ENCODE measurements at regions not wholly inside any gene's neighbourhood (a gene's known extent, or its start where the extent isn't known, plus 50 kb on each side); places are given as distances from the start of the nearest gene placed in this dataset.

DNA sequence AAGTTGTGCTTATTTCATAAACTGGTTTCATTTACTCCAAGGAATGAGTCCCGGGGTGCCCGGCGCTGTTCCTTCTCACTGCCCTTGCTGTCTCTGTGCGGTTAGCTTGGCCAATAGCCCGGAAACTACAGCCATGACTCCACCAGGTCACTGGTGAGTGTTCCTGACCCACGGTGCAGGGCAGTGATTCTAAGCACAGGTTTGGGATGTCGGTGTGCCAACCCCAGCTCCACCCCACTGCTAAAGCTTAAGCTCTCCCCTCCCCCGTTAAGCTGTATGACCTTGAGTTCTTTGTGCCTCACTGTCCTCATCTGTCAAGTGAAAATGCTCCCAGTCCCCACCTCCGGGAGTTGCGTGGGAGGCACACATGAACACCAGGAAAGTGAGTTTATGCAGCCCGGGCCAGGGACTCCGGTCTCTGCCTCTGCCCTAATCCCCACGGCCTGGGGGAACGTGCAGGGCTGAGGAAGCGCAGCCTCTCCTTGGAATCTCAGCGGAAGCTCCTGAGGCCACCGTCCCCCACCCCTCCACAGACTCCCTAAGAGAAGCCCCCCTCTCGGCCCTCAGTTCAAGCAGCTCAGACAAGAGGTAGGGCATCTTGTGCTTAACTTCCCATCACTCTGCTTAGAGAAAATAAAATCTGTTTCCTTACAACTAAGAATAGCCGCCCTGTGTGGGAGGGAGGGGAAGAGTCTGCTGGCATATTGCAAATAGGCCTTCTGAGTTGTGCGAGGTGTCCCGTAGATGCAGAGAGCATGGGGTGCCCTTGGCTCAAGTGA lies 92.0 kb upstream of the RAI14 start:
- DNase-seq: no peak

- no peak for DNase-seq
Measured at GRCh38 chr5:34564710-34565235, 91.4 kb upstream of the RAI14 start.

DNA sequence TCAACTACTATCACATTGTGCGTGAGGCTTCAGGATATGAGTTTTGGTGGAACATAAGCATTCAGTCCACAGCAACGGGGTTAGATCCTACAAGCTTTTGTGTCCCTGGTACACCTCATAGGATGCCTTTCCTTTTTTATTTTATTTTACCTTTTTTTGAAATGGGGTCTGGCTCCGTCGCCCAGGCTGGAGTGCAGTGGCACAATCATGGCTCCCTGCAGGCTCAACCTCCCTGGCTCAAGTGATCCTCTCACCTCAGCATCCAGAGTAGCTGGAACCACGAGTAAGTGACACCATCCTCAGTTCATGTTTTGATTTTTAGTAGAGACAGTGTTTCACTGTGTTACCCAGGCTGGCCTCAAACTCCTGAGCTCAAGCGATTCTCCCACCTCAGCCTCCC lies 86.0 kb upstream of the RAI14 start:
- no peak for DNase-seq

DNA sequence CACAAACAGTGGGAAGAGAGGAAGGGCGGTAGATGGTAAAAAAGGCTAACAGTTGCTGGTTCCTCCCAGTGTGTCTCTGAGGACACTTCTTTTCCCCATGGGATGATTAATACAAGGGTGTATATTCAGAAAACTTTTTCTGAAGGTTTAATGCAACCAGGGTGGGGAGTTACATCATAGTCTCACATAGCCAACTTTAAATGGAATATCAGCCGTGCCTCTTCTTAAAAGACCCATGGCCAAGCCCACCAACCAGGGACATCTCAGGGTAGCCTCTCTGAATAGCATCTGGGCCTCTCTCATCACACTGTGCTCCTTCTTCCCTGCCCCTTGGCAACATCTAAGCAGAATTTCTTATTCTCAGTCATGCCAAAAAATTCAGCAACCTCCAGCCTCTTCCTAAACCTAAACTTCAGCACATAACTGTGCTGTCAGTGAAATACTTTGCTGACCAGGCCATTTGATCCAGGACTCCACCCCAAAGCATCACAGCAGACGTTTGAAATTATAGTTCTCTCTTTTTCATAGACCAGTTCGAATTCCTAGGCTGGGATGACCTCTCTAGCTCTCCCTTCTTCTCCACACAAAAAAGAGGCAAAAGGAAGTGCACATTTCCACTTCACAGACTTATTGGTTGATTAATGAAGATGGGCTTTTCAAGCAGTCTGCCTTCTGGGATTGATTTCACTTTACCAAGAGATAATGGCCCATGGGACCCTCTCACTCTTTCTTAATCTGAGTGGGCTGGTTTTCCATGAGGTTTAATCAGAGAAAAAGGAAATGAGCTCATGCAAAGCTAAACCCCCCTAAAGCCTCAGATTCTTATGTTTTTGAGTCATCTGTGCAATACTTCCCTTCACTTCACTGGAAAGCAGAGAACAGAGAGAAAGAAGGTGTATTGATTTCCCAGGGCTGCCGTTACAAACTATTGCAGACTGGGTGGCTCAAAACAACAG lies 85.1 kb upstream of the RAI14 start:
- DNase-seq: no peak

GRCh38 chr5:34571677-34572041 lies 84.5 kb upstream of the RAI14 start:
- no peak for DNase-seq

DNA sequence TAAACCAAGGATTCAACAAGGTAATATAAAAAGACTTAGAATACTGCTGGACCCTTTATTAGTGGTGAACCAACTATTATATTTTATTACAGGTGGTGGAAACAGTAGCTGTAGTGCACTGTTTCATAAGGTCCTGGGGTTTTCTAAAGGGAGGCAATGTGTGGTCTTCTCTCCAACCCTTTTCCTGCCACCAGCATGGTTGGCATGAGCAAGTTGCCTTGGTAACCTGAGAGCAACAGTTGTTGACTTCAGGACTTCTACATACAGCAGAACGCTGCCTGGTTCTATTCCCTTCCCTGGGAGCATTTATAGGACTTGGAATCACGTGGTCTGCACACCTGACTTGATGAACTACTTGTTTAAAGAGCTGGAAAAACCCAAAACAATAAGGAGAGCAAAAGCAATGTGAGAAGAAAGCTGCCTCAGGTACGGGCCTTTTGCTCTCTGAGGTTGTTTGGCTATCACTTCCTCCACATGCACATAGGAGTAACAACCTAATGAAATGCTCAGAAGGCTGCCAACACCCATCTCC lies 81.1 kb upstream of the RAI14 start:
- no peak for DNase-seq

- no peak for DNase-seq
Measured at GRCh38 chr5:34576891-34577666, 79.0 kb upstream of the RAI14 start.

GRCh38 chr5:34578962-34579361 lies 77.2 kb upstream of the RAI14 start:
- DNase-seq: no peak

GRCh38 chr5:34580983-34581382 lies 75.1 kb upstream of the RAI14 start:
- no peak for DNase-seq

DNA sequence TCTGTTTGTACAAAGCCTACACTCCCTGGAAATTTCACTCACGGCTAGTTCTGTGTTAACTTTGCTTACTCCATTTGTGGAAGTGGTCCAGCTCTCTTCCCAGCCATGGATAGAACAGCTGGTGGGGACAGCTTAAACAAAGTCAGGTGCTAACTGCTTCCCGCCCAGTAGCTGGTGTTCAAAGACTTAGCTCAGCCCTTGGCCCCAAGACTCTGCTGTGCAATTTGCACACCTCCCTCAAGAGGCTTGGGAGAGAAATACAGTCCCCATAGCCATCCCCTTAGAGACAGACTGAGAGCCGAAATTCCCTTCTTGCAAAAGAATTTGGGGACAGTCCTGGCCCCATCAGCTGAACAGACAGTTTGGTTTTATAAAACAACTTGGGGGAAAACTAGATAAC lies 73.8 kb upstream of the RAI14 start:
- no peak for DNase-seq

DNA sequence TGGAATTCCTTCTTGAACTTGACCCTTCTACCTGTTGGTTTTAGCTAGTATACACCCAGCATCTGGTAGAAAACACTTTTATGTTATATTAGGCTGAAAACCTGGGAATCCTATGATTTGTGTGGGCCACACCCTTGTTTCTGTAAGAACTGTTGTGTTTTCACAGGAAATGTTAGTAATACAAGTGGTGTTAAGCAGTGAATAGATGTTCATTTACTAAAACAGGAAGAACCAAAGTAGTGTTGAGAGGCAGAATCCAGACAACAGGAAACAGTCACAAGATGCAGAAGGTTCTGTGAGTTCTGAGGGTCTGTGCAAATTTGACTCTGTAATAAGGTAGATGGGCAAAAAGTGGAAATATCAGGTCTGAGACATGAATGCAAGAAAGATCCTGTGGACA lies 73.0 kb upstream of the RAI14 start:
- DNase-seq: no peak

- DNase-seq: no peak
Measured at GRCh38 chr5:34584165-34584564, 72.0 kb upstream of the RAI14 start.

DNA sequence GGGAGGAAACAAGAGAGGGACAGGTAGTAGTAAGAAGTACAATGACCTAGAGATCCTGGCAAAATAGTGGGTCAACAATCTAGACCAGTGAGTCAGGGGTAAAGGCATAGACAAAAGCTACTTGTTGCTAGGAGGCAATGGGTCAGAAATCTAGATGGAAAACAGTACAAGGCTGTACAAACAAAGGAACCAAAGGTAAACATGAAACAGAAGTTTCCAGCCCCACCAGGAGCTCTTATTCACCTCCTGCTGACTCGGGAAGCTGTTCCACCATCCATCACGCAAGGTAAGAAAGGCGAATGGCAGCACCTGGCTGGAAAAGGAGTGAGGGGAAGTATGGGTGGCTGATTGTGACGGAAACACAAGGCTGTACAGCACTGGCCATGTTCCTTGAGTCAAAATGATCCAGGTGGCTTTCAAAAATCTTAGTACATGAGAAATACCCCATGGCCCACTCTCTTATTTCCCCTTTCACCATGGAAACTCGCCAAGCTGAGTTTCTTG lies 70.5 kb upstream of the RAI14 start:
- no peak for DNase-seq

DNA sequence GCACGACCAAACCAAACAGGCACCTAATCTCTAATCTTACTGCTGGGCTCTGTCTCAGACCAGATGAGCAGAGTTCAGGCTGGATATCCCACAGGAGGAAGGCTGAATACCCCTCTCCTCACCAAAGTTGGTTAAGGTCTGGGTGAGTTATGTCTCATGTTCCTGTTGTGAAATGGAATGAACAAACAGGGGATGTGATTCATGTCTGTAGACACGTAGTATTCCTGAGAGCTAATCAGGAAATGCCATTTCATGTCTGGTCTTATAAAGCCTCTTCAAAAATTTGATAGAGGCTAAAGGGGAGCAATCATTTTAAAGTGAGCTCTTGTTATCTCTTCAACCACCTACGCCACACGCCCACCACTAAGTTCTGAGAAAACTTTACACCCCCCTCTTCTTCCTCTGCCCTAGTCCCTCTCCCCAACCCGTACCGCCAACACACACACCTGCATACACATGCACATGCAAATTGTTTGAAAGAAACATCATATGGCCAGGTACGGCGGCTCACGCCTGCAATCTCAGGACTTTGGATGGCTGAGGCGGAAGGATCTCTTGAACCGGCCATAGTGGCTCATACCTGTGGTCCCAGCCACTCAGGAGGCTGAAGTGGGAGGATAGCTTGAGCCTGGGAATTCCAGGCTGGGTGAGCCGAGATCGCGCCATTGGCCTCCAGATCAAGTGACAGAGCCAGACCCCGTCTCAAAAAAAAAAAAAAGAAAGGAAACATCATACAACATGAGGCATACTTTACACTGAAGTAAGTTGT lies 69.8 kb upstream of the RAI14 start:
- no peak for DNase-seq

DNA sequence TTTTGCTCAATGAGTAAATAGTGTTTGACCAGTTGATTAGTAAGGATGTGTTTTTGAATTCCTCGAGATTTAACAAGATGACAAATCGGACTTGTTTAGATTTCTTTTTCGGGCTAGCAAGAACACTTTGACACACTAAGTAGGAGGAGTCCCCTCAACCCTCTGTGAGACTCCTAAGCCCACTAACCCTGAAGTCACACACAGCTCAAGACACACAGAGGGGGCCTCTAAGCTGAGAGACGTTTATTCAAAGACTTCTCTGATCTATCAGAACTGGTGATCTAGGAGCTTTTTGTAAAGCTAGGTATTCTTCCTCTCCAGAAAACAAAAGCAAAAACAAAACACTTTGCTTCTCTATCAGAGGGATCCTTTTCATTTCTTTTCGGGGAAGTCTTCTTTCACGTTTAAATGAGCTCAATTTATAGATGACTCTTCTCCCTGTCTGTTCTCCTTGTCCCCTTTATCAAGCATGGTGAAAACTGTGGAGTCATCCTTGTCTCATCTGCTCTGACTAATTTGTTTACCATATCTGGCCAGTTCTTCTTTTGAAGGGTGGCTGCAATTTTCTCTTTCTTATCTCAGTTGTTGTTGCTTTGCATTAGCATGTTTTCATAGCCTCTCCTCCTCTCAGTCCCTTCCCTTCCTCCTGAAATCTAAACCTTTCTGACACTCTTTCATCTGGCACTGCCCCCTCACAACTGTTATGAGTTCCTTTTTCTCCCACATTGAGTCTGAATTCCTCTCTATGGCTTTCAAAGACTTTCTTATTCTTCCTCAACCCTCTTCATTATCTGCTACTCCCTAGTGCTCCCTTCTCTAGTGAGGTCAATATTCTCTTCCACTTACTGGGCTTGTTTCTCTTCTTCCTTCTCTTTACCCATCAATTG lies 68.5 kb upstream of the RAI14 start:
- DNase-seq: no peak

GRCh38 chr5:34589832-34590231 lies 66.3 kb upstream of the RAI14 start:
- no peak for DNase-seq

DNA sequence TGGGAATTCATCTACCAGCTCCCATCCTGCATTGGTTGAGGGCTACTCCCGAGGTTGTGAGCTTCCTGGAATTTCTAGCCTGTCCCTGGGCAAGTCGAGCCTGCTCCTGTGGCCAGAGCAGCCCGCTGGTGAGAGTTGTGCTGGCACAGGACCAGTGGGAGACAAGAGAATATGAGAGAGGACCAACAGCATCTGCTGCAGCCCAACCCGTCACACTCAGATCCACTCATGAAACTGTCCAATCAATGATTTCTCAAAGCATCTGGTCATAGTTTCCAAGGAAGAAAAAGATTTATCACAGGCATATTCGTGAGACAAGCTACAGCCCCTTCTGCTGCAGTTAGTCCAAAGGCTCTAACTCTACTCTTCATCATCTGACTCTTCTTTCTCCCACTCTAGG lies 64.4 kb upstream of the RAI14 start:
- DNase-seq: no peak

- DNase-seq: no peak
Measured at GRCh38 chr5:34597034-34598027, 58.8 kb upstream of the RAI14 start.

- DNase-seq: no peak
Measured at GRCh38 chr5:34598177-34598794, 57.8 kb upstream of the RAI14 start.

All from midbrain (tissue), 1 donor.